Spleen (tissue), 11 donors: ENCODE measurements at regions not wholly inside any gene's neighbourhood (a gene's known extent, or its start where the extent isn't known, plus 50 kb on each side); places are given as distances from the start of the nearest gene placed in this dataset.

ENCODE experiments used
- DNase-seq: peaks from one replicate; pipeline ENCODE4 v3.0.0-alpha.2; 2020
- H3K27ac ChIP-seq, 8 donors: fragments of 200-600 bp; sonication (generic) in 7 of 8; 1 replicate in 4 of 8; 2 replicates in 4 of 8; pipeline versions ENCODE4 v1.5.0 to v1.8.0; 2016 to 2021; ENCODE audit warnings: inconsistent platforms in 4 of 8, mild to moderate bottlenecking in 4 of 8, moderate library complexity in 1 of 8
- H3K27me3 ChIP-seq, 7 donors: fragments of 200-600 bp; sonication (generic) in 6 of 7; replicated peaks in 1 of 7; 1 replicate in 4 of 7; 2 replicates in 3 of 7; pipeline versions ENCODE4 v1.5.0 to v1.8.0; 2016 to 2021; ENCODE audit warnings: inconsistent platforms in 3 of 7, mild to moderate bottlenecking in 1 of 7
- H3K36me3 ChIP-seq, 6 donors: fragments of 200-600 bp; sonication (generic) in 5 of 6; 1 replicate in 4 of 6; 2 replicates in 2 of 6; pipeline versions ENCODE4 v1.5.0 to v1.8.0; 2016 to 2021; ENCODE audit warnings: inconsistent platforms in 2 of 6
- H3K4me1 ChIP-seq, 6 donors: fragments of 200-600 bp; sonication (generic) in 5 of 6; 1 replicate in 3 of 6; 2 replicates in 3 of 6; pipeline versions ENCODE4 v1.5.0 to v1.8.0; 2016 to 2021; ENCODE audit warnings: inconsistent platforms in 3 of 6
- H3K4me3 ChIP-seq, 8 donors: fragments of 200-600 bp; sonication (generic) in 7 of 8; 1 replicate in 4 of 8; 2 replicates in 4 of 8; pipeline versions ENCODE4 v1.5.0 to v1.8.0; 2016 to 2021; ENCODE audit warnings: inconsistent platforms in 4 of 8, mild to moderate bottlenecking in 4 of 8, moderate library complexity in 2 of 8
- H3K9me3 ChIP-seq, 8 donors: fragments of 200-600 bp; sonication (generic) in 7 of 8; 1 replicate in 4 of 8; 2 replicates in 4 of 8; pipeline versions ENCODE4 v1.5.0 to v1.8.0; 2016 to 2021; ENCODE audit warnings: inconsistent platforms in 4 of 8
- CTCF ChIP-seq, 11 experiments: fragments of 200-600 bp in 7 of 11; fragments of 450-650 bp in 4 of 11; sonication (generic) in 4 of 11; IDR thresholded peaks in 8 of 11; conservative IDR thresholded peaks in 3 of 11; 1 replicate in 7 of 11; 2 replicates in 4 of 11; pipeline versions ENCODE4 v1.4.0 to v1.8.0; 2016 to 2021; ENCODE audit warnings: antibody characterized with exemption in 11 of 11, inconsistent platforms in 4 of 11, mild to moderate bottlenecking in 1 of 11
- POLR2A ChIP-seq, 3 donors: fragments of 450-650 bp; IDR thresholded peaks; one replicate each; pipeline ENCODE4 v1.5.1; 2017; ENCODE audit warnings: antibody characterized with exemption in 3 of 3, mild to moderate bottlenecking in 1 of 3
- POLR2AphosphoS5 ChIP-seq, 3 donors: sonication (generic); formaldehyde crosslinking; IDR thresholded peaks; one replicate each; pipeline ENCODE4 v1.5.1; 2017; ENCODE audit warnings: antibody characterized with exemption in 3 of 3
- WGBS, 5 donors: extraction: QIAGEN DNeasy Blood & Tissue Kit in 3 of 5; methylation state at CpG; one replicate each; pipeline versions ENCODE4 v1.1.5 to v1.1.7; 2013 to 2018; 5-methylcytosine and 5-hydroxymethylcytosine counted together
- intact Hi-C: fragments of 100-400 bp; cut with DNase I; formaldehyde crosslinking; loops from one replicate; pipeline ENCODE4 v1.15.0; 2023; ENCODE audit warnings: low total_unique reads
- donor health status: healthy with polysubstance abuse.
- donor health status: DM: no; HTN: no; CAD: no; lungs with moderate emphysema.
- donor health status: DM: no; HTN: no; CAD: no.
- donor health status: Bipolar disorder and iron deficiency.
- donor health status: healthy.
- donor health status: DM: no; HTN: no; CAD: no.
- donor health status: DM: yes; HTN: yes; CAD: no.

- no peak overlapping the region for H3K27ac ChIP-seq
- intact Hi-C loops: no loop called here
- TF ChIP-seq CTCF (IDR thresholded peaks at IDR 0.05 in 8 of 11, conservative IDR thresholded peaks at IDR 0.05 in 3 of 11) (no peak), POLR2AphosphoS5 (IDR thresholded peaks at IDR 0.05) (no peak), POLR2A (IDR thresholded peaks at IDR 0.05) (no peak)
- 60 to 81% (median 65%) methylated on average over 5 of the region's 5 CpGs for WGBS, 5 donors
- no peak for DNase-seq
- peaks cover 0 to 10% (median 0%) of the 10 kb centered on the region in 7 donors for H3K27me3 ChIP-seq
- no peaks in the 10 kb centered on the region for H3K9me3 ChIP-seq
- H3K4me1 ChIP-seq: no peaks in the 10 kb centered on the region
- H3K4me3 ChIP-seq: no peak overlapping the region
- H3K36me3 ChIP-seq: no peaks in the 10 kb centered on the region
These were observed 138.1 kb upstream of the RAP2B start for GRCh38 chr3:153023896-153024295.

- Histone ChIP-seq H3K36me3 (no peaks in the 10 kb centered on the region), H3K4me3 (no peak overlapping the region), H3K27me3 (peaks cover 0 to under 1% (median 0%) of the 10 kb centered on the region in 7 donors), H3K9me3 (no peaks in the 10 kb centered on the region), H3K27ac (no peak overlapping the region), H3K4me1 (no peaks in the 10 kb centered on the region)
- no peak for DNase-seq
- TF ChIP-seq CTCF (IDR thresholded peaks at IDR 0.05 in 8 of 11, conservative IDR thresholded peaks at IDR 0.05 in 3 of 11) (peak in 10 of 11 experiments; percentile 15 to 65 (median 48)), POLR2AphosphoS5 (IDR thresholded peaks at IDR 0.05) (no peak), POLR2A (IDR thresholded peaks at IDR 0.05) (no peak)
- WGBS, 5 donors: 60 to 82% (median 68%) methylated on average over 3 of the region's 3 CpGs
- intact Hi-C loops: loop anchor here (5.0 kb wide), 1 partner anchor 741 kb away; no protein-coding TSS in a partner anchor
These were observed 136.0 kb upstream of the RAP2B start for GRCh38 chr3:153026026-153026425.

- H3K36me3 ChIP-seq: no peaks in the 10 kb centered on the region
- DNase-seq: no peak
- WGBS, 5 donors: 11 to 38% (median 22%) methylated on average over 6 of the region's 6 CpGs
- no peak for TF ChIP-seq POLR2AphosphoS5 (IDR thresholded peaks at IDR 0.05)
- no peaks in the 10 kb centered on the region for H3K4me1 ChIP-seq
- no peak overlapping the region for H3K27ac ChIP-seq
- no peaks in the 10 kb centered on the region for H3K9me3 ChIP-seq
- intact Hi-C loops: loop anchor here (5.0 kb wide), 1 partner anchor 739 kb away; no protein-coding TSS in a partner anchor
- H3K4me3 ChIP-seq: no peak overlapping the region
- no peaks in the 10 kb centered on the region for H3K27me3 ChIP-seq
These were observed 133.6 kb upstream of the RAP2B start for GRCh38 chr3:153028381-153028780.

DNA sequence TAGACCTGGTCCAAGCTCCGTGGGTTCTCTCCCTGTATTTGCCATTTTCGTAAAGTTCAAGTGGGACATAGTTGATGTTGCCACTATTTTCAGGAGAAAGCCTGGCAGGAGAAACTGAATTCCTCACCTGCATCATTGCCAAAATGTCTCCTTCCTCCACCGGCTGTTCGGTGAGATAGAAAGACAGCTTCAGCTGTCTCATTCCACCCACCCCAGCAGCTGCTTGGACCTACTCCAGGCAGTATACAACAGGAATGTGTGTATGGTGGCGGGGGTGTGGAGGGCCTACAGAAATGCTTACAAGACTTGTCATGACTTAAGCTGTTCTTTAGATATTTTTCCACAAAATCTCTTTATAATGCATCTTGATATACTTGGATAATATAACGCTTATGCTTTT is 132.7 kb upstream of the RAP2B start:
- Histone ChIP-seq H3K4me1 (no peaks in the 10 kb centered on the region), H3K9me3 (no peaks in the 10 kb centered on the region), H3K27me3 (no peaks in the 10 kb centered on the region), H3K36me3 (no peaks in the 10 kb centered on the region), H3K27ac (no peak overlapping the region), H3K4me3 (no peak overlapping the region)
- no peak for TF ChIP-seq POLR2A (IDR thresholded peaks at IDR 0.05)
- no peak for TF ChIP-seq CTCF (IDR thresholded peaks at IDR 0.05 in 8 of 11, conservative IDR thresholded peaks at IDR 0.05 in 3 of 11)
- no peak for TF ChIP-seq POLR2AphosphoS5 (IDR thresholded peaks at IDR 0.05)
- no peak for DNase-seq
- intact Hi-C loops: loop anchor here (5.0 kb wide), 1 partner anchor 738 kb away; no protein-coding TSS in a partner anchor
- WGBS, 5 donors: 71 to 84% (median 82%) methylated on average over 6 of the region's 6 CpGs

DNA sequence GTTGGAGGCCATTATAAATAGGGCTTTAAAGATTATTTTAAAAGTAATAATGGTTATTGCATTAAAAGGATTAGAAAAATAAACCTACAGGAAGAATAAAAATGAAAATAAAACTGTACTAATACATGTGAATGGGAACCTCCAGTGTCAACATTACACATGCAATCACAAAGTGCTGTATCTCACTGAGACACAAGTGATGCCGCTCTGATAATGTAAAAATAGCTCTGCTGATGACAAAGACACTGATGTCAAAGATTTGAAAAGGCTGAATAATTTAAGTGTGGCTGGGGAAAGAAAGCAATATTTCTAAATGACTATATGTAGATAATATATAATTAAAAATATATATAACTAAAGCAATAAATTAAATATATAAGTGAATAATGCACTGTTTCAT is 129.1 kb upstream of the RAP2B start:
- Histone ChIP-seq H3K36me3 (no peaks in the 10 kb centered on the region), H3K27ac (no peak overlapping the region), H3K27me3 (no peaks in the 10 kb centered on the region), H3K4me3 (no peak overlapping the region), H3K9me3 (no peaks in the 10 kb centered on the region), H3K4me1 (no peaks in the 10 kb centered on the region)
- no peak for DNase-seq
- WGBS, 5 donors: 89 to 95% (median 93%) methylated on average over 1 of the region's 1 CpG
- intact Hi-C loops: no loop called here
- TF ChIP-seq CTCF (IDR thresholded peaks at IDR 0.05 in 8 of 11, conservative IDR thresholded peaks at IDR 0.05 in 3 of 11): no peak
